SKM-1 treated with dmso at 0.1 percent for 144 hours (cell line): ENCODE measurements at regions not wholly inside any gene's neighbourhood (a gene's known extent, or its start where the extent isn't known, plus 50 kb on each side); places are given as distances from the start of the nearest gene placed in this dataset.

ENCODE experiments used
- DNase-seq: peaks from one replicate; lab custom pipeline; 2025; ENCODE audit not compliant: unreplicated experiment; lab: John Stamatoyannopoulos, UW

- no peak for DNase-seq
These were observed 277.6 kb upstream of the SORCS1 start for GRCh38 chr10:107442035-107442505.

GRCh38 chr10:107440741-107441140 is 276.2 kb upstream of the SORCS1 start:
- DNase-seq, result no peak

DNA sequence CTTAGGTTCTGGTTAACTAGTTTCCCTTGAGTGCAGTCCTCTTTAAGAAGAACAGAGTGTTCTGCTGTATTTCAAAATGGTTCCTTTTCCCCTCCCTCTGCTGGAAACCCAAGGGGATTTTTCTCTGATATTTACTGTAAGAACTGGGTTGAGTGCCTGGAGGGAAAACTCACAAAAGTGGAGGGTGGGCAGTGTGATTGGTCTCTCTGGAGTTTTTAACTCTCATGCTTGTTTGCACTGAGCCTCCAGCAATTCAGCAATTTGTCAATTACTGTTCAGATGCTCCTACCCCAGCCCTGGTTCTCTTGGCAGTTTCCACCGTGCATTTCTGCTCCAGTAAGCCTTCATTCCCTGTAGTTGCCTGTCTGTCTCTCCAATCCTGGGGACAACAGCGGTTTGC is 273.4 kb upstream of the SORCS1 start:
- DNase-seq, result no peak

DNA sequence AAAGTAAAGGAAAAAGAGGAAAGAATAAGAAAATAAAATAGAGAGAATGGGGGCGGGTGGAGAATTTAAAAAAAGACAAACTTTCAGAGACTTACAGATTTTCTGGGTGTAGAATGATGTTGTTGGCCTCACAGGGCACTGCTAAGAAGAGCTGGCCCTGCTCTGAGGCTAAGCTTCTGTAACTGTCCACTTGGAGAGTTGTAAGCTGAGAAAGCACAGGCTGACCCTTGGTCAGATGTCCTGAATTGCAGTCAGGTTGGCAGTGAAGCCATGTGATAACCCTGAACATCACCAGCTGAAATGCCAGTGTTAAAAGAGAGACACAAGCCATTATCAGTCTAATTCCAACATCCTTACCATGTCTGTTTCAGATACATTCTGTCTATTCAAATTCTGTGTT is 272.1 kb upstream of the SORCS1 start:
- no peak for DNase-seq

- DNase-seq, result no peak
These were observed 270.3 kb upstream of the SORCS1 start for GRCh38 chr10:107434854-107435253.

DNA sequence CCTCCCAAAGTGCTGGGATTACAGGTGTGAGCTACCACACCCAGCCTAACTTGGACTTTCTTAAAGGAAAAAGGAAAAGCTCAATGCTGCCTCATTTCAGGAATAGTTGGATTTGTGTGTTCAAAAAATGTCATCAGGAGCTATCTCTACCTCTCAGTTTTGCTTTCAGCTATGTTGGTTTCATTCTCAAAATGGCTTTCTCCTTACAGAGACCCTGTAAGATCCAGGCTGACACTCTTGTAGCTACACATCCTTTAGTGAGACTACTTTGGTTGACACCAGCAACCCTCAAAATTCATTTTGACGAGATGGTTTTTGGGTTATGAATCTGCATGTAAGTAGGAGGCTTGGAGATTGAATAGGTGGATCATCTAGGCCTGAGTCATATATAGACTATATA is 269.7 kb upstream of the SORCS1 start:
- DNase-seq, result no peak

DNA sequence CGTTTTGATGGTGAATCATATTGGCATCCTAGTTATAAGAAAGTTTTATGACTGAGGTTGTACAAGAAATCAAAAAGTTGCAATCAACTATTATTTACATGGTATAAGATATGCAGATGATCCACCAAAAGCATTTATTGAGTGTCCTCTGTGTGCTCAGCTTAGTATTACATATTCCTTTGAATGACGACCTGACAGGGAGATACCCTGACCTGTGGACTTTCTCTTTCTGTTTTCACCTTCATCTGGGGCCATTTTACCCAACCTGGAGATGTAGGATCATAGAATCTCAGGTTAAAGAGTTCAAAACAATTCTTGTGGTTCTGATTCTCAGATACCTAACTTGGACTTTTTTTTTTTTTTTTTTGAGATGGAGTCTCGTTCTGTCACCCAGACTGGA is 269.1 kb upstream of the SORCS1 start:
- no peak for DNase-seq

DNA sequence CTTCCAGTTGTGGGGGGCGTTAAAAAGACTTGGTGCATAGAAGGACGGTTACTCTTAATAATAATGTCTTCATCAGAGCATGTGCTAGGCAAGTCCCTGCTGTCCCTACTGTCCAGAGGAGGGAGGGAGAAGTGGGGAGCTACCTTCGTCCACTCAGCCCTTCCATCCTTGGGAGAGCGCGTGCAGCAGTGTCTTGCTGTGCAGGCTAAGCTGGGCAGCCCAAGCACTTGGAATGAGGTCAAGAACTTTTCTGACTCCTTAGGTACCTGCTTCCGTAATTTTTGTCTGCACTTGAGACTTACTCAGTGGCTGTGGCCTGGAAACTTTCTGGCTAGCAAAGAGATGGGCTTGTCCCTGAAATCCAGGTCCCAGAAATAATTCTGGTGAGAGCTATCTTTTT is 265.9 kb upstream of the SORCS1 start:
- no peak for DNase-seq

GRCh38 chr10:107427016-107427415 is 262.5 kb upstream of the SORCS1 start:
- DNase-seq, result no peak

DNA sequence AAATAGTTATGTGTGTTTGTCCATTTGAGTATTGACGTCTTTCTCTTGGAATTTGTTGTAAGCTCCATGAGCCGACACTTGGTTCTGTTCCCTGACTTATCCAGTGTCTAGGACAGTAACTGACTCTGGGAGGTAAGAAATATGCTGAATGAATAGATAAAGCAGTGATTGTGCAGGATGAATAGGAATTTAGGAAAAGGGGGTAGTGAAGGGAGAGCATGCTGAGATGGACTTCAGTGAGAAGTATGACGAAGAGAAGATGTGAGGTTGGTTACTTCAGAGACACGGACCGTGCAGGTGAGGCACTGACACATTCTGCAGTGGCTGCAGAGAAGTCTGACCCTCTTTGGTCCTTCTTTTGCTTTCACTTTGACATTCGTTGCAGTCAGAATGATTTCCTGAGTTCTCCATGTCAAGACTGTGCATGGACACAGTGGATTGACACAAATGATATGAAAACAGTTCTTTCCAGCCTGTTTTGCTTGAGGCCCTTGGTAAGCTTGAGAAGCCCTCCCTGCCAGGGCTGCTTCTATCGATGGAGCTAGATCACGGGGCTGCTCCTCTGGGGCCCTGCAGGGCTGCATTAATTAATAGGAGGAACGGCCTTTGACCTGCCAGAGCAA is 261.5 kb upstream of the SORCS1 start:
- DNase-seq, result no peak

GRCh38 chr10:107424628-107425027 is 260.1 kb upstream of the SORCS1 start:
- DNase-seq, result no peak

GRCh38 chr10:107423903-107424302 is 259.4 kb upstream of the SORCS1 start:
- no peak for DNase-seq

- no peak for DNase-seq
These were observed 258.2 kb upstream of the SORCS1 start for GRCh38 chr10:107422681-107423080.

GRCh38 chr10:107420196-107420595 is 255.7 kb upstream of the SORCS1 start:
- DNase-seq, result no peak

GRCh38 chr10:107418085-107418806 is 253.7 kb upstream of the SORCS1 start:
- DNase-seq, result no peak

DNA sequence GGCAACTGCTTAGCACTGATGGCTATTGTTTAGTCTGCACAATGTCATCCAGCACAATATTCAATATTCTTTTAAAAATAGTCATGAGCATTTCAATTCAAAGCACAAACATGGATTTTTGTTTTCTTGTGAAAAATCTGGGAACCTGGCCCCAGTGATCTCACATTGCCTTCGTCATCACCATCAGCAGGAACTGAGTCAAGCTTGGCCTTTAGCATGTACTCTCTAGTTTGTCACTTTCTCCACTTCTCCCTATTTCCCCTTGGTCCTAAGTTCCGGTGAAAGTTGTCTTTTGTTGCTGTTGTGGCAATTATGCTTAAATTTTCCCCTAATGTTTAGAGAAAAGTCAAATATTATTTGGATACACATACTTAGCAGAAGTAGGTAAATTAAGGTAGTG is 252.9 kb upstream of the SORCS1 start:
- DNase-seq, result no peak

GRCh38 chr10:107415446-107415845 is 250.9 kb upstream of the SORCS1 start:
- DNase-seq, result peak; percentile 24

DNA sequence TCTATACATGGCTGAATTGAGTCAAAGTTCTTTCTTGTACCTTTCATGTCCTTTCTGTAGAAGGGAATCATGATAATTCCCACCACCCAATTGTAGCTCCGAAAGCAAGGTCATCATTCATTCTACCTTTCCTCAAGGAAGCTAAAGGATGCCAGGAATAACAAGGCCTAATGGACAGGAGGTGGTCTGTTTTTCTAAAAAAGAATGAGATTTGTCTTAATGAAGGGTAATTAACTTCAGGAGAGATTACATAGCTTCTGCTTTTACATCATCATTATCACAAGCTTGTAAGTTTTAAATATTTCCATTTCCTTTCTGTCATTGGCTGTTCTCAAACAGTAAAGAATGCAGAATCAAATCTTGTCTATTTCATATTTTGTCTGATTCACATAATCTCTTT is 249.5 kb upstream of the SORCS1 start:
- no peak for DNase-seq

DNA sequence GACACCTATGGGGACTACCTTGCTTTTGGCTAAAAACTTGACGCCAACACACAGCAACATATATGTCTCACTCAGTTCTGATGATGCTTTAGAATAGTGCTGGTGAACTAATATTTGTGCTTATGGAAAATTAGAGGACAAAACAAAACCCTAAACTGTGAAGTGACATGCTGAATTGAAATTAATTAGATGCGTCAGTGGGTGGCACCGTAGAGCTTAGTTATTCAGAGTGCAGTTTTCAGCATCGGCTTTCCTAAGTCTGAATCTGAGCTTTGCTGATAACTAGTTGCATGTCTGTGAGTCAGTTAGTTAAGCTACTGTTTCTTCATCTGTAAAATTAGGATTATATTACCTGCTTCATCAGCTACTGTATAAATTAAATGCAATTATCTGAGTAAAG is 245.0 kb upstream of the SORCS1 start:
- DNase-seq, result no peak

DNA sequence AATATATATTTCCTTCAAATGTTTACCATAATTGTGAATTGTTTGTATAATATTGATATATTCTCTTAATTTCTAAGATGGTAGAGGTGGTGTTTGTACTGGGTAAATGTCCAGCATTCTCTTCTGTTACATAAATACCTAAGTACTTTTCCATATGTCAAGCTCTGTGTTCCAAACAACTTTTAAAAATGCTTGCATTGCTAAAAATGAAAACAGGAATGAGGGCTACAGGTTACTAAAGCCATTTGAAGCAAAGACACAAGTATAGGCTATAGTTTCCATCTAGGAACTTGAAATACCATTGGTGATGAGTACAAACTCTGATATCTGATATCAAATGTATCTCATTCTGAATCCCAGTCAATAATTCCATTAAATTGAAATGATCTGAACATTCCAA is 233.6 kb upstream of the SORCS1 start:
- DNase-seq, result no peak

GRCh38 chr10:107391901-107392300 is 227.4 kb upstream of the SORCS1 start:
- no peak for DNase-seq

- DNase-seq, result no peak
These were observed 226.1 kb upstream of the SORCS1 start for GRCh38 chr10:107390563-107390962.

DNA sequence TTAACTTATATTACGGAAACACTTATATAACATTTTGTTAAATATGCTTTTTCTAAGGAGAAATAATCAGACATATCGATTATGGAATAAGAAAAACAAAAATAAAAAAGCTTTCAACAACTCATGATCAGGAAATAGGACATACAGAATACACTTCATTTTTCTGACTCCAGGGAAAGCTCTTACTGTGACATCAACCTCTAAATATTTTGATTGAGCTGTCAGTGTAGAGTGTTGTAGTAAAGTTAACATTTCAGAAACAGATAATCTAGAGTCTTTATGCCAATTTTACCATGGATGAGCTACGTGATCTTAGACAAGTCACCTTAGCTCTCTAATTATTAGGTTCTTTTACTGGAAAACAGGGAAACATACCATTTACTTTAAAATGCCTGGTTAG is 218.9 kb upstream of the SORCS1 start:
- DNase-seq, result no peak
